B cell (primary cell): ENCODE measurements at regions not wholly inside any gene's neighbourhood (a gene's known extent, or its start where the extent isn't known, plus 50 kb on each side); places are given as distances from the start of the nearest gene placed in this dataset.

Source experiments
- CTCF ChIP-seq: fragments of 200-600 bp; IDR thresholded peaks from one replicate; pipeline ENCODE4 v1.8.0; 2022; ENCODE audit warnings: antibody characterized with exemption, mild to moderate bottlenecking
- EZH2 ChIP-seq: IDR thresholded peaks from 2 replicates; pipeline ENCODE4 v1.6.1; 2012; ENCODE audit warnings: borderline replicate concordance, low read depth, mild to moderate bottlenecking, moderate library complexity, low read length; ENCODE audit not compliant: insufficient read depth, poor library complexity, severe bottlenecking

GRCh38 chr20:60121903-60122302, 163.7 kb downstream of the CDH26 start:
- no peak for TF ChIP-seq CTCF
- no peak for TF ChIP-seq EZH2
